OCI-LY7 (cell line): ENCODE measurements at regions not wholly inside any gene's neighbourhood (a gene's known extent, or its start where the extent isn't known, plus 50 kb on each side); places are given as distances from the start of the nearest gene placed in this dataset.

Source experiments
- BruUV-seq: library from RNA; stranded (reverse); fragments of 400-500 nt; replicated peaks from 2 replicates; lab custom pipeline; 2021; lab: Mats Ljungman, UMichigan
- CTCF ChIA-PET: fragments of 300-600 bp; sonication (Branson Sonifier 250); formaldehyde crosslinking; loops from one replicate; lab custom pipeline; 2022; ENCODE audit warnings: antibody characterized with exemption; ENCODE audit not compliant: unreplicated experiment; lab: Charles Lee
- POLR2A ChIA-PET: fragments of 300-600 bp; sonication (Branson Sonifier 250); formaldehyde crosslinking; loops from one replicate; lab custom pipeline; 2022; ENCODE audit warnings: antibody characterized with exemption; lab: Charles Lee
- DNase-seq: peaks from one replicate; pipeline ENCODE4 v3.0.0-alpha.2; 2015; ENCODE audit warnings: low spot score
- H2AFZ ChIP-seq: fragments of 200-600 bp; sonication (generic), shearing (Covaris generic); 2 replicates; pipeline ENCODE4 v1.6.1; 2014; ENCODE audit warnings: mild to moderate bottlenecking, antibody characterized with exemption, low read length, moderate library complexity
- H3K27ac ChIP-seq: fragments of 200-600 bp; sonication (generic); 2 replicates; pipeline ENCODE4 v1.5.1; 2014; ENCODE audit warnings: mixed run types, low read depth, mild to moderate bottlenecking, moderate library complexity, low read length, inconsistent platforms; ENCODE audit not compliant: poor library complexity, severe bottlenecking
- H3K36me3 ChIP-seq: fragments of 200-600 bp; sonication (generic); 2 replicates; pipeline ENCODE4 v1.6.1; 2014; ENCODE audit warnings: mild to moderate bottlenecking, antibody characterized with exemption, low read length, moderate library complexity, mixed read lengths; ENCODE audit not compliant: insufficient read depth
- H3K4me1 ChIP-seq: fragments of 200-600 bp; sonication (generic); 2 replicates; pipeline ENCODE4 v1.5.1; 2014; ENCODE audit warnings: mild to moderate bottlenecking, low read length; ENCODE audit not compliant: insufficient read depth, poor library complexity, severe bottlenecking
- H3K4me2 ChIP-seq: fragments of 200-600 bp; sonication (generic); 2 replicates; pipeline ENCODE4 v1.6.1; 2014; ENCODE audit warnings: mild to moderate bottlenecking, low read length
- H3K4me3 ChIP-seq: fragments of 200-600 bp; sonication (generic); 2 replicates; pipeline ENCODE4 v1.5.1; 2014; ENCODE audit warnings: mild to moderate bottlenecking, low read depth, low read length; ENCODE audit not compliant: poor library complexity, severe bottlenecking
- H3K79me2 ChIP-seq: fragments of 200-600 bp; sonication (generic); 2 replicates; pipeline ENCODE4 v1.6.1; 2016; ENCODE audit warnings: low read depth, mild to moderate bottlenecking, low read length, moderate library complexity, mixed read lengths; ENCODE audit not compliant: insufficient read depth
- H3K9me2 ChIP-seq: fragments of 200-600 bp; sonication (generic); 2 replicates; pipeline ENCODE4 v1.6.1; 2016; ENCODE audit warnings: mild to moderate bottlenecking, low read length, mixed read lengths; ENCODE audit not compliant: insufficient read depth
- H3K9me3 ChIP-seq: fragments of 200-600 bp; sonication (generic); 2 replicates; pipeline ENCODE4 v1.6.1; 2014; ENCODE audit warnings: mild to moderate bottlenecking, mixed run types, low read length, mixed read lengths
- H4K20me1 ChIP-seq: fragments of 200-600 bp; sonication (generic); 2 replicates; pipeline ENCODE4 v1.6.1; 2014; ENCODE audit warnings: mild to moderate bottlenecking, antibody characterized with exemption, low read length, moderate library complexity, mixed read lengths; ENCODE audit not compliant: insufficient read depth
- EZH2phosphoT487 ChIP-seq: fragments of 200-600 bp; sonication (generic); IDR thresholded peaks from 2 replicates; pipeline ENCODE4 v1.6.1; 2018; ENCODE audit warnings: low read depth, borderline replicate concordance, mild to moderate bottlenecking, mixed run types, antibody characterized with exemption, low read length, moderate library complexity, mixed read lengths
- intact Hi-C: fragments of 100-400 bp; cut with micrococcal nuclease; formaldehyde crosslinking; loops from one replicate; pipeline ENCODE4 v1.10.0; 2022; ENCODE audit not compliant: unreplicated experiment
- TF ChIP-seq, protein P1 (sequence below): fragments of 200-600 bp; sonication (generic); conservative IDR thresholded peaks from 2 replicates; pipeline ENCODE4 v1.5.1; 2014; ENCODE audit warnings: mild to moderate bottlenecking, antibody characterized with exemption, low read length, moderate library complexity, mixed read lengths

DNA sequence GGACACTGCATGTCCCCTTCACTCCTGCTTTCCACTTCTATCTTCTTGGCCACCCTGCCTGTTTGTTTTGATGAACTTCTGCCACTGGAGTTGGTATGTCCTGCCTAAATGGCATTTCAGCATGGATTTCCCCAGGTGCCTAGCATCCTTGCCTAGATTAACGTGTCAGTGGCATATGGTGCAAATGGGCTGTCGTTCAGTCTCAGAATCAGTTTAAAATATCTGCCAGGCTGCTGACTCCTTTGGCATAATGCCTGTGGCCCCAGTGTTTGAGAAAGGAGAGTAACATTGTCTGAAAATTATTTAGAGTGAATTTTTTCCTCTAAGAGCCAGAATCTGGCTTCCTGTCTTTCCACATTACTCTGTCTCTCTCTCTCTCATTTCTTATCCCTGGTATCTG lies 64.9 kb upstream of the BARHL2 start:
- Histone ChIP-seq H3K79me2 (no peaks in the 10 kb centered on the region), H3K4me1 (no peaks in the 10 kb centered on the region), H3K36me3 (no peaks in the 10 kb centered on the region), H3K9me3 (no peaks in the 10 kb centered on the region), H3K4me3 (no peak overlapping the region), H3K9me2 (no peaks in the 10 kb centered on the region), H3K4me2 (no peak overlapping the region), H4K20me1 (no peaks in the 10 kb centered on the region), H3K27ac (no peak overlapping the region), H2AFZ (no peak overlapping the region)
- intact Hi-C loops: no loop called here
- no TSS peak for BruUV-seq
- TF ChIP-seq, protein P1, sequence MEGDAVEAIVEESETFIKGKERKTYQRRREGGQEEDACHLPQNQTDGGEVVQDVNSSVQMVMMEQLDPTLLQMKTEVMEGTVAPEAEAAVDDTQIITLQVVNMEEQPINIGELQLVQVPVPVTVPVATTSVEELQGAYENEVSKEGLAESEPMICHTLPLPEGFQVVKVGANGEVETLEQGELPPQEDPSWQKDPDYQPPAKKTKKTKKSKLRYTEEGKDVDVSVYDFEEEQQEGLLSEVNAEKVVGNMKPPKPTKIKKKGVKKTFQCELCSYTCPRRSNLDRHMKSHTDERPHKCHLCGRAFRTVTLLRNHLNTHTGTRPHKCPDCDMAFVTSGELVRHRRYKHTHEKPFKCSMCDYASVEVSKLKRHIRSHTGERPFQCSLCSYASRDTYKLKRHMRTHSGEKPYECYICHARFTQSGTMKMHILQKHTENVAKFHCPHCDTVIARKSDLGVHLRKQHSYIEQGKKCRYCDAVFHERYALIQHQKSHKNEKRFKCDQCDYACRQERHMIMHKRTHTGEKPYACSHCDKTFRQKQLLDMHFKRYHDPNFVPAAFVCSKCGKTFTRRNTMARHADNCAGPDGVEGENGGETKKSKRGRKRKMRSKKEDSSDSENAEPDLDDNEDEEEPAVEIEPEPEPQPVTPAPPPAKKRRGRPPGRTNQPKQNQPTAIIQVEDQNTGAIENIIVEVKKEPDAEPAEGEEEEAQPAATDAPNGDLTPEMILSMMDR: no peak
- no peak for TF ChIP-seq EZH2phosphoT487
- CTCF ChIA-PET: no interaction called here
- no peak for DNase-seq
- POLR2A ChIA-PET: interaction anchor here (0.6 kb wide), 1 partner anchor 623 kb away, joined by 3 read pairs; no protein-coding TSS in a partner anchor

DNA sequence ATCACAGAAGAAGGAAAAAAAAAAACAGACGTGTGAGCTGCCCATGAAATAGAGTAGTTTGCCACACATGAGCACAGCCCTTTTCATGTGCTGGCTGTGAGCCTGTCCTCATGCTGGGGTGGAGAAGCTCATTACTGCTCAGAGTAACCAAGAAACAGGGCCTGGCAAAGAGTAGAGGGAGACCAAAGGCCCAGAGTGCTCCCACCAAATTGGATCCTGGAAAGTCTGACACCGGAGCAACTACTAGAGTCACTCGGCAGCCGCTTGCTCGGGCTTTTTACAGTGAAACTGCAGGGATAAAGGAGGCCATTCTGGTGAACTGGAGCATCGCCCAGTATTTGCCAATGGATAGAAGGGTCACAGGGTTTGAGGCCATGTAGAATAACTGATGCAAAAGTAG lies 64.4 kb upstream of the BARHL2 start:
- H3K9me2 ChIP-seq: no peaks in the 10 kb centered on the region
- TF ChIP-seq, protein P1: no peak
- TF ChIP-seq EZH2phosphoT487: no peak
- DNase-seq: no peak
- H2AFZ ChIP-seq: no peak overlapping the region
- ChIA-PET CTCF (no interaction called here), POLR2A (interaction anchor here (0.6 kb wide), 1 partner anchor 622 kb away, joined by 3 read pairs; no protein-coding TSS in a partner anchor)
- no peaks in the 10 kb centered on the region for H3K36me3 ChIP-seq
- H3K27ac ChIP-seq: no peak overlapping the region
- H3K9me3 ChIP-seq: no peaks in the 10 kb centered on the region
- H3K4me3 ChIP-seq: no peak overlapping the region
- no peak overlapping the region for H3K4me2 ChIP-seq
- no peaks in the 10 kb centered on the region for H4K20me1 ChIP-seq
- no peaks in the 10 kb centered on the region for H3K4me1 ChIP-seq
- intact Hi-C loops: no loop called here
- BruUV-seq: no TSS peak
- H3K79me2 ChIP-seq: no peaks in the 10 kb centered on the region

DNA sequence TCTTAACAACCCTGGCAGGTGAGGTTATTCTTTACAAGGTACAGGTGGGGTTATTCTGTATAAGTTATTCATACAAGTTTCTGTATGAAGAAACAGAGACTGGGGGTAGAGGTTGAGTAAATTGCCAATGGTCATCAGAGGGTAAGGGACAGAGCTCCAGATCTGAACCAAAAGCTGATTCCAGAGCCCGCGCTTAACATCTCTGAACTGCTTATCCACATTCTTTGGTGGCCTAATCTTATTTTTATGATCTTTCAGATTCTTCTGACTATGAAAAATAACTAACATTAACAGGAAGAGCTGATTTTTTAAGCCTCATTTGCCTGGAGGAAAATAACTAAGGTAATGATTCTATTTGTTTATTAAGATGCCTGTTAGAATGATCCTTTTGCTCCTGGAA lies 63.9 kb upstream of the BARHL2 start:
- H2AFZ ChIP-seq: no peak overlapping the region
- no peaks in the 10 kb centered on the region for H3K9me3 ChIP-seq
- no peaks in the 10 kb centered on the region for H3K4me1 ChIP-seq
- no TSS peak for BruUV-seq
- H3K4me3 ChIP-seq: no peak overlapping the region
- H4K20me1 ChIP-seq: no peaks in the 10 kb centered on the region
- H3K36me3 ChIP-seq: no peaks in the 10 kb centered on the region
- intact Hi-C loops: no loop called here
- ChIA-PET POLR2A (no interaction called here), CTCF (no interaction called here)
- TF ChIP-seq EZH2phosphoT487: no peak
- TF ChIP-seq, protein P1: no peak
- no peaks in the 10 kb centered on the region for H3K79me2 ChIP-seq
- no peak for DNase-seq
- no peak overlapping the region for H3K27ac ChIP-seq
- H3K4me2 ChIP-seq: no peak overlapping the region
- H3K9me2 ChIP-seq: no peaks in the 10 kb centered on the region
